NCI-H2227 (cell line): ENCODE measurements at regions not wholly inside any gene's neighbourhood (a gene's known extent, or its start where the extent isn't known, plus 50 kb on each side); places are given as distances from the start of the nearest gene placed in this dataset.
A peak's percentile ranks its signal among the peaks of the same experiment; 100 is the strongest.

Experiments used
- DNase-seq: peaks from one replicate; lab custom pipeline; 2025; ENCODE audit not compliant: unreplicated experiment; lab: John Stamatoyannopoulos, UW

DNA sequence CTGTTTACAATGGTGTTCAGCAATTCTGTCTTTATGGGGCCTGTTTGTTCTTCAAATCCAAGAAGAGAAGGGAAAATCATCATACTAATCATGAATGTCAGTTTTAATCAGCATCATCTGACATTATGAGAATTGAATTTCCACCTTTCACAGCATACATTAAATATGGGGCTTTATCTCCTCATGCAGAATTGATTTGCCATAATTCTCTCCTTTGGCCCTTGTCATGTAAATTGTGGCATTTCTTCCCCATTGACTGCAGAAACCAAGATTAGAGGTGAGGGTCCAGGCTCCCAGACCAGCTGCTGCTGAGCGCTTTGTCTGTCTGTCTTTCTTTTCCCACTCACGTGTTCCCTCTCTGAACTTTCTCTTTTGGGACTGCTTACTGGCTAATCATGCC is 232.1 kb upstream of the NAV2 start:
- DNase-seq: no peak

DNA sequence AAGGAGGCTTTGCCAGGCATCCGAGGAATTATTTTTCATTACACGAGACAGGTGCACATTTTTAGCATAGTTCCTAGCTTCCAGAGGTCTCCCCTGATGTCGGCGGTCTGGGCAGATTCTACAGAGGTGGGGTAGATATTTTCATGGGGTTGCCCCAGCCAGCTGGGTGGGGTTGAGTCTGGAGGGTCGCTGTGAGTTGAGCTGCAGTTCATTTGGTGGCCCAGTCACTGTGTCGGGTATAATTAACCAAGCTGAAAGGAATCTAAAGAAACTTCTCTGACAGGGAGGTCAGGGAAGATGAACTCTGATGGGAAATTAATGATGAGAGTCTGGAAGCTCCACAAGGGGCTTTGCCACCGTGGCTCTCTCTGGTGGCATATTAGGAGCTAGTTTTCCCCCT is 233.7 kb upstream of the NAV2 start:
- DNase-seq: no peak

DNA sequence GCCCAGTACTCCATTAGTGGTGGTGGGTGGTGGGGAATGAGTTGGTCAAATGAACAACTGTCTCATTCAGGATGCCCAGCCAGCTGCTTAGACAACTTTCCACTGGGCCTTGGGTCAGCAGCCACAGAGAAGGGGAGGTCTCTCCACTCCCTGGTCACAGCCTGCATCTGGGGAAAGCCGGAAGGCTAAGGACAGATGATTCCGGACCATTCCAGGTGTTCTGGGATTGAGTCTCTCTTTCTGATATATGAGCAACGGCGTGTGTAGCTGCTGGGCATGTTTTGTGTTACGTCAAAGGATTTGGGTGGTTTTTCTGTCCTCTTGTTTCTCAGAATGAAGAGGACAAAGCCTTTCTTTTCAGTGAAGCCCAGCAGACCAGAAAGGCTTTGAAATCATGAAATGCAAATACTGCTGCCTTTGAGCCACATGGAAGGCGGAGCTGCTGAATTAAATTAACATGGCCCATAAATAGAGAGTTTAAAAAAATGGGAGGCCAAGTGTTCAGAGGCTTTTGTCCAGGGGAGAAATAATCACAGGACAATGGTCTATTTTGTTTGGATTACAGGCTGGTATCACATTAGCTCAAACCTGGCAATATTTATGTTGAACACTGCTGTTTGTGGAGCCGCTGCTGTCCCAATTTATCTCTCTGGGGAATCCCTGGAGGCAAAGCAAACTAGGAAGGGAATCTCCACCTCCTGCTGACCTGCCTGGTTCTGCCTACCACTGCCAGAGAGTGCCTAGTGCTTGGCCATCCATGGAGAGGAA is 234.4 kb upstream of the E2F8 start:
- peak; percentile 63 for DNase-seq

DNA sequence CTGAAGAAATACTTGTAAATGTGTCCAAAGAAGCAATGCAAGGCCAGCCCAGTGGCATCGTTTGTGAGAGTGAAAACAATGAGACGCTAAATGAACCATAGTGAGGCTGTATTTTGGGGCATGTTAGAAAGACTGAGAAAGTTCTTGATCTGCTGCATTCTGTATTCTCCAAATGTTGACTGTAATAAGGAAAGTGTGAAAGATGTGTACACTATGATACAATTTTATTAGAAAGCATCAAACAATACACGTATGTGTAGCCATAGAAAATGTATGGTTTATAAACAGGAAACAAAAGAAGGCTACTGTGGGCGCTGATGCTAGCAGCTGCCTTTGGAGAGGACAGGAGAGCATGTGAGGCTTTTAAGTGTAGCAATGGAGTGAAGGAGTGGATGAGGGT is 233.5 kb upstream of the E2F8 start:
- DNase-seq: no peak

DNA sequence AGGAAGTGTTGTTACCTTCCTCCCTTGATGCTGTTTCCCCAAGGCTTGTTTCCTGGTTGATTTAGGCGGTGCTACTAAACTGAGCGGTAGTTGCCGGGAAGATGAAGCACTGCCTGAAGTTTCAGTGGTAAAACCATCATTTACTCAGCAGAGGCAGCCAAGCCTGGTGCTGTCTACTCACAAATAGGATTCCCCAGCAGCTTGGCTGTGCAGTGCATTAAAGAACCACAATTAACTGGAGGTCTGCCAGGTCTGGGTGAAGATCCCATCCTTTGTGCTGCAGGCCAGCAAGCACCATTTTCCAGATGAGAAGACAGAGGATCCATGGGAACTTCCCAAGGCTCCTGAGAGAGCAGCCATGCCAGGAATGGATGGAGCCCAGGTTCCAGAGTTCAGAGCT is 231.9 kb upstream of the E2F8 start:
- DNase-seq: no peak

DNA sequence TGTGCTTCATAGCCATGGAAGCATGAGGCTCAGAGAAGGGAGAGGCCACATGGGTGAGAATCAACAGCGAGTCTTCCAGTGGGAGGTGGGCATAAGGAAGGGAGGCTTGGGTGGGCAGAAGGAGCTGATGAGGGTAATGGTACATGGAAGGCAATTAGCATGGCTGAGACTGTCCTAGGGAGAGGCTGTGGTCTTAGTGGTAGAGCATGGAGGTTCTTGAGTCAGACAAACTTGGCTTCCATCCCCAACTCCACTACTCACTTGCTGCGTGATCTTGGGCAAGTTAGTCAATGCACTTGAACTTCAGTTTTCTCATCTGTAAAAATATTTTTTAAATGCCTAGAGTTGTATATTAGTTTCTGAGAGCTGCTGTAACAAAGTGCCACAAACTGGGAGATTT is 227.2 kb upstream of the E2F8 start:
- DNase-seq: no peak

DNA sequence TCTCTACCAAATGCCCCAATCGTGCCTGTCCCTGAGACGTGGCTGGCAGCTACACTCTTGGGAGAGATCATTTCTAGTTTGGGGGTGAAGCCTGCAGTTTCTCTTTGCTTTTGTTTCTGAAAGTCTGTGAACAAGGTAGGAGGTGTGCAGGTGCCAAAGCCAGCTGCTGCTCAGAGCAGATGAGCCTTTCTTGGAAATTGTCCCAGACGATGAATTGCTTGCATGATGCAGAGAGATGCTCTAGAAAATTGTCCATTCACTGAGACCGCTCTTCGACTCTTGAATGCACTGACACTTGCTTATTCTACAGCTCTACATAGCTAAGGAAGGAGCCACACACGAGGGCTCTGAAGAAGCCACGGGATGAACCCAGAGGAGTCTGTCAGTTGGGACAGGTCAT is 225.6 kb upstream of the E2F8 start:
- DNase-seq: no peak

DNA sequence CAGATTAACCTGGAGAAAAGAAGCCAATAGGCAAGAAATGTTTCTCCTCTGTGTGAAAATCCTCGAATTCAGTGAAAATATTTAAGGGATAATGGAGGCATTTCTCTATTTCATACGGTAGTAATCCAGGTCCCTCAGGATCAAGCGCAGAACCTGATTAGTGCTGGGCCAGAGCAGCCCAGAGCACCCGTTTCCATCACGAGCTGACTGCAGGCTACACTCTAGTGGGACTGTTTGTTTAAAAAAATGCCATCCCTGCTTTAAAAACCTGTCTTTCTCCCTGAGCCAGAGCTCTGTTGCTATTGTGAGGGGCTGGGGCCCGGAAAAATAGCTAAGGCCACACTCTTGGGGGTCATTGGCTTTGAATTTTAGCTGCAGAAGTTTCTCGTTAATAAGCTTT is 223.2 kb upstream of the E2F8 start:
- no peak for DNase-seq

DNA sequence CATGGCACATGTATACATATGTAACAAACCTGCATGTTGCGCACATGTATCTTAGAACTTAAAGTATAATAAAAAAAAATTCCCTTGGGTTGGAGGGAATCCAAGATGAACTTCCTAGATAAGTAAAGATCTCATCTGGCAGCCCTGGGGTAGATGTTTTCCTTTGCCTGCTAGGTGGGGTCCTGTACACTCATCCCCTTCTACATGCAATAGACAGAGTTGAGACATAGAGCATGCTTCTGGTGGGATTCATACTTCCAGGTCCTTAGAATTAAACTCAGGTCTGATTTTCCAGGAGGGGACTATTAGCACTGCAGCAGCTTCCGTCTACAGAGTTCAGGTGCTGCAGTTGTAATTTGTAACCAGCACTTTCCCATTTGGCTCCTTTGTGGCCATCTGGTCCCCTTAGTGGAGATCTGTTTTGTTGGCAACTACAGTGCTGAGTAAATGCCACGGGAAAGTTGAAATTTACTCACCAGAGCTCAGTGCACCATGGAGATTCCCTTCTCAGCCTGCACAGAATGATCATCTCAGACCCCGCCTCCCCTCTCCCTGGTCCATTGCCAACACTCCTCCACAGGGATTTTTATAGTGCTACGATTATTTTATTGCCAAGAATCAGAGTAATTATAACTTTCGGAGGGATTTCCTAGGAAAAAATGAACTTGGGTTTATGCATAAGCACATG is 220.1 kb upstream of the E2F8 start:
- DNase-seq: no peak

DNA sequence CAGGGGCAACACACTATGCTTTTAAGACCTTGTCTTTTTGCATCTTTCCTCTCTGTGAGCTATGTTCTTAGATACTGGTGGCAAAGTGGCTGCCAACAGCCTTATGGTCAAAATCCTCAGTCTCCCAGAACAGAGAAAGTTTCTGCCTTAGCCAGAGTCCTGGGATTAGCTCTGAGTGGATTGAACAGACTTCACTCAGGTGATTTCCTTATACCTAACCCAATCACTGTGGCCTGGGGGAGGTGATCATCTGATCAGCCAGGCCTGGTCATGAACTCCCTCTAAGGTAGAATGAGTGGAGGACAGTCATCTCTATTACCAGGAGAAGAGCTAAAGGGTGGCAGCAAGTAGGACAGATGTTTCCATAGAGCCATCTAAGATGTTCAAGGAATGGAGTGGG is 218.5 kb upstream of the E2F8 start:
- DNase-seq: no peak

DNA sequence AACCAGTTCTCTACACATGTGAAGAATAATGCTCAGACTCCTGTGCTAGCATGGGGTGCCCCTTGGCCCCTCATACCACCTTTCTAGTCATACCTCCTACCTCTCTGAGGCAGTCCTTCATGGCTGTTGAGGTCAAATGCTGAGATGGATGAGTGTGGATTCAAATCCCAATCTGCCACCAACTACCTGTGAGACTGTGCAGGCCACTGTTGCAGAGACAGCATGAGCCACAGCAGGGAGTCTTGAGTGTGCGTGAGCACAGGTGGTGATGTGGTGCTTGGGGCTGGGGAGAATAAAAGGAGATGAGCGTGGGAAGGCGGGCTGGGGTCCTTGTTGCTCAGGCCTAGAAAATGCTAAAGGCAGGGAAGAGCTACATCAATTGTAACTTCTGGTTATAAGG is 218.0 kb upstream of the E2F8 start:
- DNase-seq: no peak

DNA sequence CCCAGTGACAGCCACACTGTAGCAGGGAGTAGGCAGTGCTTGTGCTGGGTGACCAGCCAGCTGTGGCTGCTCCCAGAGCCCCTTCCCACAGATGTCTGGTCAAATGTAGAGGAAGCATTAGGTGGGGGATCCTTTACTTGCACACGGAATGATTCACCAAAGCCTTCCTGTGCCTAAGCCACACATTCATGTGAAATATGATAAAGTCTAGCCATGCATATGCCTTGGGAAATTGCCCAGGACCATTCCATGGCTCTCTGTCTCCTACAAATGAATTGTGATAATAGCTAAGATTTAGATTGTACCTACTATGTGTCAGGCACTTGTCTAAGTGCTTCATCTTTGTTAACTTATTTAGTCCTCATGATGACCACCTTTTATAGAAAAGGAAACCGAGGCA is 217.5 kb upstream of the E2F8 start:
- DNase-seq: no peak

DNA sequence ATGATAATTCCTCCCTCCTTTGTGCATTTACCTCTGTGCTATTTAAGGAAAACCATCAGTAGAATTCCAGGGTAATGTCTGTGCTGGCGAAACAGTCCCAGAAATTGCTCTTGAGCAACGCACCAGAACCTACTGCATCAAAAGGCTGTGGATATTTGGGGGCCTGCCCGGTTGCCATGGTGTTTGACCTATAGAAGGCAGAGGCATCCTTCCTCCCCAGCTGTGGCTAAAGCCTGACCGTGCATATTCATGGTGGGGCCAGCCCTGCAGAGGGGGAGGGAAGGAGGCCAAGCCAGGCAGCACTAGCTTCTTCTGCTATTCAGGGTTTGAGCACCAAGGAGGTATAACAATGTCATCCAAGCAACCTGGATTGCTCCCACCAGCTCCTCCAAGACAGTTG is 215.0 kb upstream of the E2F8 start:
- peak; percentile 69 for DNase-seq

DNA sequence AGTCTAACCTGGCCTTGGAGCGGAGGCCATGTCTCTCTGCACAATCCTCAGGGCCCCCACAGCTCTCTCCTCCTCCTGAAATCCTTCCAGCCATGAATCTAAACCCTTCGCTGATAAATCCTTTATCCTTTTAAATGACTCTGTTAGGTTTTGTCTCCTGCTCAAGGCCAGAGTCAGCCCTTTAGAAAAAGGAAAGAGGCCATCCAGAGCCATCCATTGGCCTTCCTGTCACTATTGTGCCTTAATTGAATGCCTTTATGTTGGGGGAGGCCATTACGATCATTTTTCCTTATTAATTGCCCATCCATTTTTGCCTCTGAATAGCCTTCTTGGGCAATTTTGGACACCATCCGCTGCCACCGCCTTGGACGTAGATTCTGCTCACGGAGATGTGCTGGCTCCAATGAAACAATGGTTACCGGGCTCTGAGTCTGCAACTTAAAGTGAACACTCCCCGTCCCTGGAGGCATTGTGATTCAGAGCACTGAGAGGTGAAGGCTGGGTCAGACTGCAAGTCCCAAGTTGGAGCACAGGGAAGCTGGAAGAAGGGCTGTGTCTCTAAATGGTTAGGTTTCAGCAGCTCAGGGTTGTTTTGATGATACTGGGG is 213.0 kb upstream of the E2F8 start:
- DNase-seq: no peak

DNA sequence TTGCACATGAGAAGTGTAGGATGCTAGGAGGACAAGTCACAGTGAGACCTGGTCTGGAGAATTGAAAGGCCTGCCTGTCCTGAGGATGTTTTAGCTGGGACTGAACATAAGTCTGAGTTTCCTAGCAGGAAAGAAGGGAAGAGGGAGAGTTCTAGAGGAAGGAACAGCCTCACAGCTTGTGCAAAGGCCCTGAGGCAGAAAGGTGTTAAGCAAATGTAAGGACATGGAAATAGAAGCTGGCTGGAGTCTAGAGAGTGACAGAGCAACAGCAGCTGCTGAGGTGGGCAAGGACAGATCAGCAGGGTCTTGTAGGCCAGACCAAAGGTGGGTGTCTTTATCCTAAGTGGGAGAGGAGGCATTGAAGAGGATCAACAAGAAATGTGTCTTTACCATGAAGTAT is 210.9 kb upstream of the E2F8 start:
- no peak for DNase-seq

DNA sequence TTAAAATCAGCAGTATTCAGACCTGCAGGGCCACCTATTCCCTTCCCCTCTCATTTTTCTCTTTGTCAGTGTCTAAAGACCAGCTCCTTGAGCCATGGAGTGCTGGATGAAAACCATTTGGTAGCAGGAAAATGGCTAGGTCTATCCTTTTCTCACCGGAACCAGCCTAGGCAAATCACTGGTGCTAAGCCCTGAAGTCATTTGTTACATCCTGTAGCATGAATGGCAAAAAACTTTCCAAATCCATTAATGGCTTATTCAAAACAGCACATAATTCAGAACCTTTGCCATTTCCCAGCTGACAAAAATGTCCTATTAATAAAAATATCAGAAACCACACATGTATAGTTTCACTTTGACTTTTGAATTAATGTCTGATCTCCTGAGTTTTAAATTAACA is 209.5 kb upstream of the E2F8 start:
- DNase-seq: no peak

DNA sequence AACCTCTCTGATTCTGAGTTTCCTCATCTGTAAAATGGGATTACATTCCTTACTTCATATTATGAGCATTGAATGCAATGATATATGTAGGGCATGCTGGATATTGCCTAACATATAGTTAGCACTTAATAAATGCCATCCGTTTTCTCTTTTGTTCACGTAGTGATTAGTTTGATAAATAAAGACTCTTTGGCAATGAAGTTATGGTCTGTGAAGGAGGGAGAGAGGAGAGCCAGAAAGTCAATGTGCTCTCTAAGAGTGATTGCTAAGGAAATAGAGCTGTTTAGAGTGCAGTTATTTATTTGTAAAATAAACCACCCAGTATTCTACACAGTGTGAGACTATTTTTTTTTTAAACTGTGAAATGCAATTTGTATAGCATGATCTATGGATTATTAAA is 207.9 kb upstream of the E2F8 start:
- DNase-seq: no peak

DNA sequence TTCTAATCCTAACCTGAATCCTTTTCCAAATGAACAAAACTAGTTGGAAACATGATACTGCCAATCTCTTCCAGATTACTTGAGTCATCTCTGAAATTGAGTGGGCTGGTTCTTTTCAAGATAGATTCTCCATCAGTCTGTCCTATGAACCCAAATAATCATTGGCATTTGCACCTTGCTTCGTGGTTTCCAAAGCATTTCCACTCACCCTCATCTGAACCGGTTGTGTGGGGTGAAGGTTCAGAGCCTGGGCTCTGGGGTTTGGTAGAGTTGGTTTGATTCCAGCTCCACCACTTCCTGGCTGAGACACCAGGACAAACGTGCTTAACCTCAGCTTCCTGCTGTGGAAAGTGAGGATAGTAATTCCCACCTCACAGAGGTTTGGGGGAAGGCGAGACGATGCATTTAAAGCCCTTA is 206.4 kb upstream of the E2F8 start:
- DNase-seq: no peak

DNA sequence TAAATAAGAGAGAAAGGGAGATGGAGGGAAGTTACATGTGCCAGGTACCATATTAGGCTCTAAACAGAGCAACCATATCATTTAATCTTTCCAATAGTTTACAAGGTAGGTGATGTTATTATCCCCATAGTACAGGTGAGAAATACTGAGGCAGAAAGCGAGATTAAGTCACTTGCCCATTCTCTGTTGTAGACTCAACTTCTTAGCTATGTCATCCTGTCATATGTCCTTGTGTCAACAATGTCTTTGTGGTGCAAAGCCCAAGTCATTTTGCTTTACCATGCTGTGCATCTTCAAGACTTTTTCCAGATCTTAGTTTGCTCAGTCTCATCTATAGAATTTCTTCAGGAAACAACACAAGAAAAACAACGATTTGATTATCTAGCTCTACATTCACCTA is 205.0 kb upstream of the E2F8 start:
- DNase-seq: no peak

DNA sequence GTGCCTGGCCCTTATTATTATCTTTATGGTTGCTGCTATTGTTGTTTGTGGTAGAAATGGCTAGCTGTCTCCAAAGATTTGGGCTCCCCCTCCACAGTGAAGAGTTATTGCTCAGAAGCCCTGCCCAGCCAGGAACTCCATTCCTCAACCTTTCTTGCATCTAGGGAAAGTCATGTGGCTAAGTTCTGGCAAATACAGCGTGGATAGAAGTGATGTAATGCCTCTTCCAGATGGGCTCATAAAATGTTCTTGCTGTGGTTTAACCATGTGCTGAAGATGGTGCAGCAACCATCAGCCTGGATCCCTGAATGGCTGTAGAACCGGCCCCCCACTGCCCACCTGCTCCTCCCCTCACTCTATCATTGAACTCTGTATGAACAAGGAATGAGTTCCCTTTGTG is 203.5 kb upstream of the E2F8 start:
- no peak for DNase-seq

DNA sequence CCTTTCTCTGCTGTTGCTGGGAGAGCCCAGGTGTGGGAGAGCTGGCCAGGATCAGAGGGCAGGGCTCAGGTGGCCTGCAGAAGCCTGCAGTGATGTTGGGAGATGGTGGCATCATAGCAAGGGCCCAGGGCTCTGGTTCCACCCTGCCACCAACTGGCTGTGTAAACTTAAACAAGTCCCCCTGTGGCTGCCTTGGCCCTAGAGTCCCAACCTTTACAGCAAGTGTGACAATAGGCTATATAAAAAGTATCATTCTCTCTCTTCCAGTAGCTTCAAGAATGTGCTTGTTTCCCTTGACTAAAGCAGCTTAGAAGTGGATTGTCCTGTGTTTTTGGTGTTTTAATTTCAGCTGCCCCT is 201.8 kb upstream of the E2F8 start:
- DNase-seq: no peak

DNA sequence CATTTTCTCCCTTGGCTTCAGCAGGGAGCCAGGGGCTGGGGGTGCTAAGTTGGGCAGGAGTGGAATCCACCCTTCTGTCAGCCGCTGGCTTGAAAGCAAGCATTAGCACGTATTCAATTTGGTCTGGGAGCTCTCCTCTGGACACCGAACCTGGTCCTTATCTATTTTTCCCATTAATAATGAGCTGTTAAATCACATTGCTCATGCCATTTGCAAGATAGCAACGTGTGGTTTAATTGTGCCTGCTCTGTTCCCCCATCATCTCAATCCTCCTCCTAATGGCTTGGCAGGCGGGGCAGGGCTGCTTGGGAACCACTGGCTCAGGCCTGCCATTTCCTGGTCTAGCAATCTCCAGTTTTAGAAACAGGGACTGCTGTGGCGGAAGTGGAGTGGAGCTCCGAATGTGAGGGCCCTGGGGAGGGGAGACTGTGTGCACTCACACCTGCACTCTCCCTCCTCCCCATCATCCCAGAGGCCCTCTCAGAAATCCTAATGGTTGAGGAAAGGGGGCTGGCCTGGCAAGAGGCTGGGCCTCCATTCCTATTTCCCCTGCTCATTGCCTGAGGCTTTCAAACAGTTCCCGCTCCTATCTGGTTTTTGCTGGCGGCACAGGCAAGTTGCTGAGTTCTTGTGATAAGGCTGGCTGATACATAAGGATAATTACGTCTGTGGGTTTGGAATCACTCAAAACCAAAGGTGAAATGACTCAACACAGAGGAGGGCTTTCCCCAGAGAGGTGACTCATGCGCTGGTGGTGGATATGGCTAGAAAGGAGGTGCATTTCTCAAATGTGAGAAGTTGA is 201.2 kb upstream of the E2F8 start:
- DNase-seq: no peak
